Liver (tissue), 8 donors: ENCODE measurements at regions not wholly inside any gene's neighbourhood (a gene's known extent, or its start where the extent isn't known, plus 50 kb on each side); places are given as distances from the start of the nearest gene placed in this dataset.

Experiments
- DNase-seq: peaks from one replicate; pipeline ENCODE4 v3.0.0-alpha.2; 2017; ENCODE audit warnings: low spot score
- H3K27ac ChIP-seq, 2 donors: one replicate each; pipeline ENCODE4 v1.7.0; 2013; ENCODE audit warnings: inconsistent platforms in 2 of 2, low read length in 2 of 2, control low read depth in 1 of 2, low read depth in 1 of 2, mild to moderate bottlenecking in 1 of 2
- H3K27me3 ChIP-seq, 4 donors: one replicate each; pipeline versions ENCODE4 v1.6.1 to v1.7.0; 2013; ENCODE audit warnings: low read length in 3 of 4, inconsistent platforms in 1 of 4, mild to moderate bottlenecking in 1 of 4, moderate library complexity in 1 of 4; ENCODE audit not compliant: control insufficient read depth in 4 of 4, insufficient read depth in 4 of 4
- H3K36me3 ChIP-seq, 4 donors: one replicate each; pipeline versions ENCODE4 v1.6.1 to v1.7.0; 2013; ENCODE audit warnings: low read length in 3 of 4, mild to moderate bottlenecking in 3 of 4, low read depth in 1 of 4, moderate library complexity in 1 of 4; ENCODE audit not compliant: control insufficient read depth in 4 of 4, insufficient read depth in 3 of 4
- H3K4me1 ChIP-seq, 4 donors: one replicate each; pipeline versions ENCODE4 v1.6.1 to v1.7.0; 2013; ENCODE audit warnings: low read length in 3 of 4, mild to moderate bottlenecking in 3 of 4, moderate library complexity in 1 of 4; ENCODE audit not compliant: control insufficient read depth in 4 of 4, insufficient read depth in 4 of 4
- H3K4me3 ChIP-seq, 3 donors: one replicate each; pipeline versions ENCODE4 v1.6.1 to v1.7.0; 2013; ENCODE audit warnings: low read length in 3 of 3, control low read depth in 1 of 3, low read depth in 1 of 3, mild to moderate bottlenecking in 1 of 3
- H3K9ac ChIP-seq, 2 donors: one replicate each; pipeline ENCODE4 v1.7.0; 2013; ENCODE audit warnings: low read length in 2 of 2, mild to moderate bottlenecking in 2 of 2, moderate library complexity in 2 of 2, control low read depth in 1 of 2, low read depth in 1 of 2
- H3K9me3 ChIP-seq, 4 donors: one replicate each; pipeline versions ENCODE4 v1.6.1 to v1.7.0; 2013; ENCODE audit warnings: low read length in 3 of 4; ENCODE audit not compliant: control insufficient read depth in 4 of 4
- ATF3 ChIP-seq: IDR thresholded peaks from 2 replicates; pipeline ENCODE4 v1.6.1; 2016; ENCODE audit warnings: antibody characterized with exemption
- CTCF ChIP-seq: fragments of 150-350 bp; IDR thresholded peaks from 2 replicates; pipeline ENCODE4 v1.5.1; 2017; ENCODE audit warnings: improper control_type of control experiment, low read depth, low read length; ENCODE audit not compliant: missing input control
- EGR1 ChIP-seq, 2 donors: IDR thresholded peaks; 2 replicates each; pipeline ENCODE4 v1.6.1; 2016 to 2018; ENCODE audit warnings: antibody characterized with exemption in 2 of 2, low read depth in 2 of 2
- FOXA1 ChIP-seq: IDR thresholded peaks from 2 replicates; pipeline ENCODE4 v1.6.1; 2016; ENCODE audit warnings: antibody characterized with exemption
- FOXA2 ChIP-seq: IDR thresholded peaks from 2 replicates; pipeline ENCODE4 v1.6.1; 2016; ENCODE audit warnings: antibody characterized with exemption
- GABPA ChIP-seq, 2 donors: IDR thresholded peaks in 1 of 2; conservative IDR thresholded peaks in 1 of 2; 2 replicates each; pipeline ENCODE4 v1.6.1; 2016; ENCODE audit warnings: antibody characterized with exemption in 2 of 2, mild to moderate bottlenecking in 1 of 2, moderate library complexity in 1 of 2
- HNF4A ChIP-seq, 2 donors: conservative IDR thresholded peaks; 2 replicates each; pipeline ENCODE4 v1.6.1; 2016; ENCODE audit warnings: antibody characterized with exemption in 2 of 2, mild to moderate bottlenecking in 2 of 2
- HNF4G ChIP-seq: IDR thresholded peaks from 2 replicates; pipeline ENCODE4 v1.6.1; 2016; ENCODE audit warnings: antibody characterized with exemption
- JUND ChIP-seq, 2 donors: IDR thresholded peaks; 2 replicates each; pipeline ENCODE4 v1.6.1; 2016; ENCODE audit warnings: antibody characterized with exemption in 2 of 2
- MAX ChIP-seq: IDR thresholded peaks from 2 replicates; pipeline ENCODE4 v1.6.1; 2016; ENCODE audit warnings: antibody characterized with exemption
- RAD21 ChIP-seq, 2 donors: IDR thresholded peaks; 2 replicates each; pipeline ENCODE4 v1.6.1; 2016; ENCODE audit warnings: antibody characterized with exemption in 2 of 2, mild to moderate bottlenecking in 2 of 2
- REST ChIP-seq: IDR thresholded peaks from 2 replicates; pipeline ENCODE4 v1.6.1; 2016; ENCODE audit warnings: antibody characterized with exemption, mild to moderate bottlenecking
- RXRA ChIP-seq, 2 donors: IDR thresholded peaks; 2 replicates each; pipeline ENCODE4 v1.6.1; 2017 to 2018; ENCODE audit warnings: antibody characterized with exemption in 2 of 2, mild to moderate bottlenecking in 1 of 2
- SP1 ChIP-seq: IDR thresholded peaks from 2 replicates; pipeline ENCODE4 v1.6.1; 2018; ENCODE audit warnings: antibody characterized with exemption, mild to moderate bottlenecking
- TAF1 ChIP-seq: conservative IDR thresholded peaks from 2 replicates; pipeline ENCODE4 v1.6.1; 2016; ENCODE audit warnings: antibody characterized with exemption, mild to moderate bottlenecking
- YY1 ChIP-seq: IDR thresholded peaks from 2 replicates; pipeline ENCODE4 v1.6.1; 2016; ENCODE audit warnings: antibody characterized with exemption, mild to moderate bottlenecking
- ZBTB33 ChIP-seq: IDR thresholded peaks from 2 replicates; pipeline ENCODE4 v1.6.1; 2016; ENCODE audit warnings: antibody characterized with exemption
- WGBS: extraction: QIAGEN DNeasy Blood & Tissue Kit; methylation state at CpG from one replicate; pipeline ENCODE4 v1.1.7; 2013; 5-methylcytosine and 5-hydroxymethylcytosine counted together
- donor health status: healthy.
- donor health status: healthy.
- donor health status: healthy.
- donor health status: healthy.
- donor health status: healthy.

- Histone ChIP-seq H3K9me3 (no peaks in the 10 kb centered on the region), H3K27ac (no peak overlapping the region), H3K9ac (no peak overlapping the region), H3K4me1 (no peaks in the 10 kb centered on the region), H3K36me3 (no peaks in the 10 kb centered on the region), H3K4me3 (no peak overlapping the region), H3K27me3 (no peaks in the 10 kb centered on the region)
- TF ChIP-seq CTCF = no peak
- no peak for TF ChIP-seq YY1
- TF ChIP-seq FOXA2 = no peak
- no peak for TF ChIP-seq ATF3
- no peak for TF ChIP-seq SP1
- no peak for TF ChIP-seq ZBTB33
- no peak for TF ChIP-seq FOXA1
- no peak for TF ChIP-seq RAD21 (IDR thresholded peaks at IDR 0.05)
- no peak for TF ChIP-seq JUND (IDR thresholded peaks at IDR 0.05)
- TF ChIP-seq EGR1 (IDR thresholded peaks at IDR 0.05; ENCODE audit: low read depth in 2 of 2) = no peak
- no peak for TF ChIP-seq HNF4A (conservative IDR thresholded peaks at IDR 0.05)
- no peak for TF ChIP-seq MAX
- TF ChIP-seq RXRA (IDR thresholded peaks at IDR 0.05) = no peak
- TF ChIP-seq GABPA (IDR thresholded peaks at IDR 0.05 in 1 of 2, conservative IDR thresholded peaks at IDR 0.05 in 1 of 2) = no peak
- no peak for TF ChIP-seq HNF4G
- no peak for TF ChIP-seq REST
- TF ChIP-seq TAF1 = no peak
- no peak for DNase-seq
- WGBS = 91% methylated on average over 3 of the region's 3 CpGs
Observed at GRCh38 chr6:51147756-51148155, 329.1 kb downstream of the TFAP2B start.

GRCh38 chr6:51152594-51152993, 333.9 kb downstream of the TFAP2B start:
- no peak overlapping the region for H3K27ac ChIP-seq
- 77% methylated on average over 3 of the region's 3 CpGs for WGBS
- H3K4me1 ChIP-seq = no peaks in the 10 kb centered on the region
- H3K36me3 ChIP-seq = no peaks in the 10 kb centered on the region
- no peak for TF ChIP-seq RXRA (IDR thresholded peaks at IDR 0.05)
- no peak overlapping the region for H3K9ac ChIP-seq
- no peaks in the 10 kb centered on the region for H3K27me3 ChIP-seq
- H3K4me3 ChIP-seq = no peak overlapping the region
- no peaks in the 10 kb centered on the region for H3K9me3 ChIP-seq
- DNase-seq = no peak
